HepG2 (cell line): ENCODE measurements at regions not wholly inside any gene's neighbourhood (a gene's known extent, or its start where the extent isn't known, plus 50 kb on each side); places are given as distances from the start of the nearest gene placed in this dataset.

Source experiments
- EZH2 ChIP-seq: conservative IDR thresholded peaks from 2 replicates; pipeline ENCODE4 v1.6.1; 2012; ENCODE audit warnings: mild to moderate bottlenecking, low read depth, low read length, moderate library complexity
- RAD21 ChIP-seq: fragments of 450-650 bp; formaldehyde crosslinking; IDR thresholded peaks from 2 replicates; pipeline ENCODE4 v1.5.0; 2020; ENCODE audit warnings: mild to moderate bottlenecking
- RNF2 ChIP-seq: fragments of 450-650 bp; conservative IDR thresholded peaks from 2 replicates; pipeline ENCODE4 v1.6.1; 2016; ENCODE audit warnings: low read depth
- TBP ChIP-seq: sonication (generic); formaldehyde crosslinking; IDR thresholded peaks from 2 replicates; pipeline ENCODE4 v1.5.0; 2020; ENCODE audit warnings: missing genetic modification reagents
- ZNF878 ChIP-seq: sonication (generic); formaldehyde crosslinking; IDR thresholded peaks from 2 replicates; pipeline ENCODE4 v1.8.1; 2023; ENCODE audit warnings: mild to moderate bottlenecking, missing genetic modification reagents, moderate library complexity

DNA sequence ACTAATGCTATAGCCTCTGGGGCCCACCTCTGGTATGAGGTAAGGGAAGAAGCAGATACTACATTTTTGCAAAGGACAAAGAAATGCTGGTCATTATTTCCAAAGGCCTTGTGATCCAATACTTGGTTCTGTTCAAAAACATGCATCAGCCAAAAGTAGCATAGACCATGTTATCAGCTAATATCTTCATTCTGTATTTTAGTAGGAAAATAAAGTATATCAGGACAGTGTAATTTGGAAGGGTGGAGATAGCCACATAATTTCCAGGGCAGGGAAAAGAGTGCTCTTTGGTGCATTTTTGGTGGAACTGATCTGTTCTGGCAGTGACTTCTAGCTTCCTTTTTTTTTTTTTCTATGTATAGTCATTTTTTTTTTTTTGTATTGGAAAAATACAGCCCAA is 258.0 kb upstream of the SOX4 start:
- TF ChIP-seq TBP (CRISPR knock-in tag) (no peak), RNF2 (no peak), RAD21 (CRISPR knock-in tag) (no peak), EZH2 (no peak), ZNF878 (CRISPR knock-in tag) (no peak)
